H9 (cell line): ENCODE measurements at regions not wholly inside any gene's neighbourhood (a gene's known extent, or its start where the extent isn't known, plus 50 kb on each side); places are given as distances from the start of the nearest gene placed in this dataset.

Experiments used
- DNase-seq: peaks from one replicate; pipeline ENCODE4 v3.0.0-alpha.2; 2017
- H2AFZ ChIP-seq: one replicate; pipeline ENCODE4 v1.6.1; 2013; ENCODE audit warnings: mild to moderate bottlenecking, low read length, control low read depth, moderate library complexity
- H2AK5ac ChIP-seq: 2 replicates; pipeline ENCODE4 v1.6.1; 2013; ENCODE audit warnings: low read length, control low read depth, mixed read lengths; ENCODE audit not compliant: insufficient read length
- H2BK120ac ChIP-seq: one replicate; pipeline ENCODE4 v1.6.1; 2013; ENCODE audit warnings: low read depth, mild to moderate bottlenecking, low read length, control low read depth, inconsistent platforms; ENCODE audit not compliant: poor library complexity, severe bottlenecking
- H2BK12ac ChIP-seq: 2 replicates; pipeline ENCODE4 v1.6.1; 2013; ENCODE audit warnings: low read length, control low read depth, mixed read lengths, low read depth; ENCODE audit not compliant: insufficient read length
- H2BK15ac ChIP-seq: 2 replicates; pipeline ENCODE4 v1.6.1; 2013; ENCODE audit warnings: low read depth, low read length, control low read depth
- H2BK20ac ChIP-seq: one replicate; pipeline ENCODE4 v1.6.1; 2013; ENCODE audit warnings: low read depth, mild to moderate bottlenecking, low read length, control low read depth, inconsistent platforms; ENCODE audit not compliant: poor library complexity, severe bottlenecking
- H2BK5ac ChIP-seq: 2 replicates; pipeline ENCODE4 v1.6.1; 2013; ENCODE audit warnings: low read length, control low read depth, mixed read lengths; ENCODE audit not compliant: insufficient read length
- H3K14ac ChIP-seq: 2 replicates; pipeline ENCODE4 v1.6.1; 2013; ENCODE audit warnings: low read length, control low read depth; ENCODE audit not compliant: insufficient read depth
- H3K18ac ChIP-seq: 2 replicates; pipeline ENCODE4 v1.6.1; 2013; ENCODE audit warnings: low read depth, mild to moderate bottlenecking, mixed read lengths, low read length, control low read depth; ENCODE audit not compliant: insufficient read length
- H3K23ac ChIP-seq: 2 replicates; pipeline ENCODE4 v1.6.1; 2013; ENCODE audit warnings: low read length, control low read depth, mixed read lengths, low read depth; ENCODE audit not compliant: insufficient read length
- H3K23me2 ChIP-seq: 2 replicates; pipeline ENCODE4 v1.6.1; 2013; ENCODE audit warnings: low read depth, mild to moderate bottlenecking, mixed read lengths, low read length, control low read depth; ENCODE audit not compliant: insufficient read length, poor library complexity, severe bottlenecking
- H3K27ac ChIP-seq: 2 replicates; pipeline ENCODE4 v1.5.1; 2013; ENCODE audit warnings: low read length, control low read depth, mixed read lengths, low read depth; ENCODE audit not compliant: insufficient read length
- H3K27me3 ChIP-seq: 2 replicates; pipeline ENCODE4 v1.6.1; 2013; ENCODE audit warnings: low read length, control low read depth, inconsistent platforms; ENCODE audit not compliant: insufficient read depth
- H3K4ac ChIP-seq: 2 replicates; pipeline ENCODE4 v1.6.1; 2013; ENCODE audit warnings: low read depth, mild to moderate bottlenecking, control low read depth, inconsistent platforms, low read length, moderate library complexity
- H3K4me1 ChIP-seq: 2 replicates; pipeline ENCODE4 v1.6.1; 2013; ENCODE audit warnings: low read length, control low read depth, inconsistent platforms; ENCODE audit not compliant: insufficient read depth
- H3K4me2 ChIP-seq: 2 replicates; pipeline ENCODE4 v1.6.1; 2013; ENCODE audit warnings: low read length, control low read depth, mixed read lengths; ENCODE audit not compliant: insufficient read length, insufficient read depth
- H3K56ac ChIP-seq: 2 replicates; pipeline ENCODE4 v1.6.1; 2013; ENCODE audit warnings: low read depth, mild to moderate bottlenecking, mixed read lengths, low read length, control low read depth; ENCODE audit not compliant: insufficient read length
- H3K79me1 ChIP-seq: 2 replicates; pipeline ENCODE4 v1.6.1; 2013; ENCODE audit warnings: low read depth, mild to moderate bottlenecking, moderate library complexity, low read length, control low read depth, inconsistent platforms; ENCODE audit not compliant: insufficient read depth, poor library complexity, severe bottlenecking
- H3K79me2 ChIP-seq: 2 replicates; pipeline ENCODE4 v1.6.1; 2013; ENCODE audit warnings: low read length, control low read depth, inconsistent platforms; ENCODE audit not compliant: insufficient read depth
- H3K9ac ChIP-seq: 2 replicates; pipeline ENCODE4 v1.6.1; 2013; ENCODE audit warnings: low read length, control low read depth, mixed read lengths; ENCODE audit not compliant: insufficient read length; ENCODE audit errors: extremely low read depth
- H3K9me3 ChIP-seq: one replicate; pipeline ENCODE4 v1.6.1; 2013; ENCODE audit warnings: low read depth, low read length, inconsistent platforms; ENCODE audit not compliant: control insufficient read depth
- H3T11ph ChIP-seq: one replicate; pipeline ENCODE4 v1.6.1; 2013; ENCODE audit warnings: mild to moderate bottlenecking, low read length, control low read depth, inconsistent platforms
- H4K20me1 ChIP-seq: one replicate; pipeline ENCODE4 v1.6.1; 2013; ENCODE audit not compliant: control insufficient read depth, insufficient read length, insufficient read depth
- H4K5ac ChIP-seq: 2 replicates; pipeline ENCODE4 v1.6.1; 2013; ENCODE audit warnings: low read depth, mild to moderate bottlenecking, mixed read lengths, low read length, control low read depth; ENCODE audit not compliant: insufficient read length
- H4K8ac ChIP-seq: replicated peaks from 2 replicates; pipeline ENCODE4 v1.6.1; 2013; ENCODE audit warnings: low read length, control low read depth, mixed read lengths, low read depth; ENCODE audit not compliant: insufficient read length
- H4K91ac ChIP-seq: 2 replicates; pipeline ENCODE4 v1.6.1; 2013; ENCODE audit warnings: low read depth, mild to moderate bottlenecking, moderate library complexity, mixed read lengths, low read length, control low read depth; ENCODE audit not compliant: insufficient read length
- H3K27ac Mint-ChIP-seq, 3 experiments: 2 replicates in 2 of 3; 3 replicates in 1 of 3; pipeline ENCODE4 v1.8.0; 2020 to 2021; ENCODE audit warnings: mixed read lengths in 3 of 3, mild to moderate bottlenecking in 1 of 3, moderate library complexity in 1 of 3
- H3K27me3 Mint-ChIP-seq: 2 replicates; pipeline ENCODE4 v1.8.0; 2021; ENCODE audit warnings: low read depth, mild to moderate bottlenecking, moderate library complexity, mixed read lengths
- H3K36me3 Mint-ChIP-seq, 3 experiments: 2 replicates in 2 of 3; 3 replicates in 1 of 3; pipeline ENCODE4 v1.8.0; 2020 to 2021; ENCODE audit warnings: low read depth in 3 of 3, mixed read lengths in 3 of 3; ENCODE audit not compliant: insufficient read depth in 1 of 3
- H3K4me1 Mint-ChIP-seq, 2 experiments: 2 replicates each; pipeline ENCODE4 v1.8.0; 2020; ENCODE audit warnings: mixed read lengths in 2 of 2
- H3K4me3 Mint-ChIP-seq, 2 experiments: 2 replicates in 1 of 2; 3 replicates in 1 of 2; pipeline ENCODE4 v1.8.0; 2020 to 2021; ENCODE audit warnings: mild to moderate bottlenecking in 2 of 2, mixed read lengths in 2 of 2, moderate library complexity in 1 of 2
- H3K9me3 Mint-ChIP-seq, 2 experiments: 2 replicates in 1 of 2; 3 replicates in 1 of 2; pipeline ENCODE4 v1.8.0; 2020; ENCODE audit warnings: mild to moderate bottlenecking in 2 of 2, mixed read lengths in 2 of 2, moderate library complexity in 1 of 2
- WGBS: extraction: QIAGEN DNeasy Blood & Tissue Kit; methylation state at CpG from one replicate; pipeline ENCODE4 v1.1.7; 2013; ENCODE audit warnings: missing lambda C conversion rate, low lambda C conversion rate, mixed read lengths; ENCODE audit not compliant: insufficient read length; ENCODE audit errors: extremely low coverage; 5-methylcytosine and 5-hydroxymethylcytosine counted together
- TF ChIP-seq, protein P1 (sequence below): fragments of 200-600 bp; sonication (generic); conservative IDR thresholded peaks from 3 replicates; pipeline ENCODE4 v1.8.0; 2021; ENCODE audit warnings: antibody characterized with exemption, mild to moderate bottlenecking

DNA sequence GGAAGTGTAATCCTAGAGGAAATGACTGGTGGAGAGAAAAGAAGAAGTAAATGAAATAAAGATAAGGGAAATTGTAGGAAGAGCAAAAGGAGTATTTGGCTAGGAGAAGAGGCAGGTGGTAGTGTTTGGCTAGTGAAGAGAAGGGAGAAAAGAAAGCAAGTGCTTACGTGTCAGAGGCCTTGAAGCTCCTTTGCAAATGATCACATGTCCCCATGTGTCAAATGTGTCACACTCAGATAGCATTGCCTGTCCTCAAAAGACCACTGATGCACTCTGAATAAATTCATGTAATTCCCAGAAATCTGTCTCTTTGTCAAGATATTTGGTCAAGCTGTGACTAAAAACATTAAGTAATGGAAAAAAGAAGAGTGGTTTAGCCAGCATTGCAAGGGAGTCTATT lies 639.3 kb downstream of the TUSC7 start:
- Histone ChIP-seq H3K4ac (no peak overlapping the region), H3K56ac (no peak overlapping the region), H3K4me2 (no peak overlapping the region), H3K79me2 (no peaks in the 10 kb centered on the region), H2AFZ (no peak overlapping the region), H2AK5ac (no peak overlapping the region), H3T11ph (no peak overlapping the region), H3K9me3 (no peaks in the 10 kb centered on the region), H2BK5ac (no peak overlapping the region), H4K91ac (no peak overlapping the region), H3K23ac (no peak overlapping the region), H4K8ac (no peak overlapping the region), H3K9ac (no peak overlapping the region), H3K23me2 (no peaks in the 10 kb centered on the region), H2BK15ac (no peak overlapping the region), H2BK20ac (no peak overlapping the region), H3K14ac (no peak overlapping the region), H4K20me1 (no peaks in the 10 kb centered on the region), H2BK120ac (no peak overlapping the region), H4K5ac (no peak overlapping the region), H2BK12ac (no peak overlapping the region), H3K27me3 (no peaks in the 10 kb centered on the region), H3K4me1 (no peaks in the 10 kb centered on the region), H3K79me1 (no peaks in the 10 kb centered on the region), H3K27ac (no peak overlapping the region), H3K18ac (no peak overlapping the region)
- Mint-ChIP-seq H3K9me3 (no peaks in the 10 kb centered on the region), H3K4me1 (no peaks in the 10 kb centered on the region), H3K27ac (no peak overlapping the region), H3K36me3 (no peaks in the 10 kb centered on the region; a peak in 1 of 7 replicates), H3K27me3 (no peaks in the 10 kb centered on the region), H3K4me3 (no peak overlapping the region)
- WGBS, result no CpG with 5 or more reads among the region's 1 CpG
- no peak for DNase-seq
- TF ChIP-seq, protein P1, sequence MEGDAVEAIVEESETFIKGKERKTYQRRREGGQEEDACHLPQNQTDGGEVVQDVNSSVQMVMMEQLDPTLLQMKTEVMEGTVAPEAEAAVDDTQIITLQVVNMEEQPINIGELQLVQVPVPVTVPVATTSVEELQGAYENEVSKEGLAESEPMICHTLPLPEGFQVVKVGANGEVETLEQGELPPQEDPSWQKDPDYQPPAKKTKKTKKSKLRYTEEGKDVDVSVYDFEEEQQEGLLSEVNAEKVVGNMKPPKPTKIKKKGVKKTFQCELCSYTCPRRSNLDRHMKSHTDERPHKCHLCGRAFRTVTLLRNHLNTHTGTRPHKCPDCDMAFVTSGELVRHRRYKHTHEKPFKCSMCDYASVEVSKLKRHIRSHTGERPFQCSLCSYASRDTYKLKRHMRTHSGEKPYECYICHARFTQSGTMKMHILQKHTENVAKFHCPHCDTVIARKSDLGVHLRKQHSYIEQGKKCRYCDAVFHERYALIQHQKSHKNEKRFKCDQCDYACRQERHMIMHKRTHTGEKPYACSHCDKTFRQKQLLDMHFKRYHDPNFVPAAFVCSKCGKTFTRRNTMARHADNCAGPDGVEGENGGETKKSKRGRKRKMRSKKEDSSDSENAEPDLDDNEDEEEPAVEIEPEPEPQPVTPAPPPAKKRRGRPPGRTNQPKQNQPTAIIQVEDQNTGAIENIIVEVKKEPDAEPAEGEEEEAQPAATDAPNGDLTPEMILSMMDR, result no peak
